ENCODE measurements at regions not wholly inside any gene's neighbourhood (a gene's known extent, or its start where the extent isn't known, plus 50 kb on each side); places are given as distances from the start of the nearest gene placed in this dataset.

DNA sequence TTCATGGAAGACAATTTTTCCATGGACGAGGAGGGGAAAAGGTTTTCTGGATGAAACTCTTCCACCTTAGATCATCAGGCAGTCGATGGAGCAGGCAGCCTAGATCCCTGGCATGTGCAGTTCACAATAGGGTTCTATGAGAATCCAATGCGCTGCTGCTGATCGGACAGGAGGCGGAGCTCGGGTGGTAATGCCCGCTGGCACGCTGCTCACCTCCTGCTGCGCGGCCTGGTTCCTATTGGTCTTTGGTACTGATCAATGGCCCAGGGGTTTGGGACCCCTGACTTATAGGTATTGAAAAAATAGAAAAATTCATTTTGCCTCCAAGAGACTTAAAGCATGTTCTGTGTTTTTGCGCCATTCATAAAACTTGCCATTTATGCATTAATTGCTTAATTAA is 793.9 kb upstream of the NR2F2 start:
- DNase-seq, result no peak

- DNase-seq, result no peak
These were observed 791.8 kb upstream of the NR2F2 start for GRCh38 chr15:95538693-95539092.

DNA sequence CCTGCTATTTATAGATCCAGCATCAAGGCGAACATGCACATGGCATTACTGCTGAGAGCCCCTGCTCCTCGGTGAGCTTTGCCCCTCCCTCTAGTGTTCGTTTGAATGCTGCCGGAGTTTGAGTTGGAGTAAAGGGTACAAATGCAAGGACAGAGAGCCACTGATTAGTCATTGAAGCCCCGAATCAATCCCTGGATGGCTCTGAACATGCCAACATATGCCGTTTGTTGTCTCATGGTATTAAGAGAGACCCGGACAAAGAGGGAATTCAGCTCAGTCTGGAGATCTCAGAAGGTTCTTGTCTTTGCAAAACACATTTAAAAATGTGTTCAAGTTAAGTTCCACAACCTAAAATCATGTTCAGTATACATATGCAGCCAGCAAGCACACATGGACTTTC is 789.2 kb upstream of the NR2F2 start:
- no peak for DNase-seq

- no peak for DNase-seq
These were observed 781.2 kb upstream of the NR2F2 start for GRCh38 chr15:95549168-95549738.

- no peak for DNase-seq
These were observed 779.8 kb upstream of the NR2F2 start for GRCh38 chr15:95550702-95551101.

DNA sequence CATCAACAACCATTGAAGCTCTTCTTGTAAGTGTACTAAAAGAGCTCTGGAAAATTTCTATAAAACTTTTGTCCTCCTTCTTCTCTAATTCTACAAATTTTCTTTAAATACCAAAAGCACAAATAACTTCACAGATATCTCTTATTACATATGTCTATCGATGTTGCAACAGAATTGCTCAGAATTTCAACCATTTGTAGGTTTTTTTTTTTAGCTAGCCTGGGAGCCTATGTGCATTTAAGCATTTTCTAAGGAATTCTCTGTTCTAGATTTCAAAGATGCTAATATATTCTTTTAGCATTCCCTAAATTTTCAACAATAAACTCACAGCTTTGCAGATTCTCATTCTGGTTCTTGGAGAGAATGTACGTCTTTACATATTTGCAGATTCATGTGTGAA is 774.3 kb upstream of the NR2F2 start:
- DNase-seq, result no peak

- no peak for DNase-seq
These were observed 773.7 kb upstream of the NR2F2 start for GRCh38 chr15:95556866-95557225.

DNA sequence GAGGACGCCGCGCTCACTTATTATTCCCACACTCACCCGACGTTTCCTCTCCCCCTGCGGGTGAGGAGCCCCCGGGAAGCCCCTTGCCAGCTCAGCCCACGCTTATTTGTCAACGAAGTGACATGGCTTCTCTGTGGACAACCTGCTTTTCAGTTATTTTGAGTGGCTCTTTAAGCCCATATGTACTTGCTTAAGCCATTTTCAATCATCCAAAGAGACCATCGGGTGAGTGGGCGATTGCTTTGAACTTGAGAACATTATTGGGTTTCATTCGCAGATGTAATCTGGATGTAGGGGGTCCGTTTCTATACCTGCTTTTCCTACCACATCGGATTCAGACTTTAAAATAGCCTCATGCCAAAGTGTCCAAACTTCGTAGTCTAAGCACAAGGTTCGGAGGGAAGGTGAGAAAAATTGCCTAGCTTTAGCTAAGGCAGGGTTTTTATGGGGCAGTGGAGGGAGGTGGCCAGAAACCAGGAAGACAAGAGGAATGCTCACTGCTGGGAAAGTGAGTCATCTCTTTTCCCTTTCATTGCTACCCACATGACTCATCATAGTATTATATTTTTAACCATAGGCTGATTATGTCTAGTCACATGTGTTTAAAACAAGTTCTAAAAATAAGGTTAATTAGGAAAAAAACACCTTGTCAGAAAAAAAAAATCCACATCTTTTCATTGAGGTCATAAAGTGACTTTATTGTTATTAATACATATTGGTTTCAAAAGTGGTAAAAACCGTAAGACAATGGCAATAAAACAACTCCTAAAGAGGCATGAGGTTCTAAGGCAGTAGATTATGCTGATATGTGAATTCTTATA is 773.1 kb upstream of the NR2F2 start:
- DNase-seq, result no peak

- DNase-seq, result no peak
These were observed 772.4 kb upstream of the NR2F2 start for GRCh38 chr15:95558131-95558530.

GRCh38 chr15:95558916-95559315 is 771.6 kb upstream of the NR2F2 start:
- no peak for DNase-seq

DNA sequence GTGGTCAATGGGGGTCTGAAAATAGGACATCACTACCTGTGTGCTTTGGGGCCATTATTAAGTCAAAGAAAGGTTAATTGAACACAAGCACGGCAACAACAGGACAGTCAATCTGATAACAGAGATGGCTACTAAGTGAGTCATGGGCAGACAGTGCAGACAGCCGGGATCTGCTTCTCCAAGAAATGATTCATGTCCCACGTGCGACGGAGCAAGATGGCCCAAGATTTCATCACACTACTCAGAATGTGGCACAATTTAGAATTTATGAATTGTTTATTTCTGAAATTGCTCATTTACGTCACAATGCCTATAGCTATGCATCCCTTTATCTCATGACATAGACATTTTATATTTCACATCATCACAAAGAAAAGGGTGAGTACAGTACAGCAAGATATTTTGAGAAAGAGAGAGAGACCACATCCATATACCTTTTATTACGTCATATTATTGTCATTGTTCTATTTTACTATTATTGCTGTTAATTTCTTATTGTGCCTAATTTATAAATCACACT is 770.6 kb upstream of the NR2F2 start:
- no peak for DNase-seq

- no peak for DNase-seq
These were observed 769.0 kb upstream of the NR2F2 start for GRCh38 chr15:95561463-95561862.

DNA sequence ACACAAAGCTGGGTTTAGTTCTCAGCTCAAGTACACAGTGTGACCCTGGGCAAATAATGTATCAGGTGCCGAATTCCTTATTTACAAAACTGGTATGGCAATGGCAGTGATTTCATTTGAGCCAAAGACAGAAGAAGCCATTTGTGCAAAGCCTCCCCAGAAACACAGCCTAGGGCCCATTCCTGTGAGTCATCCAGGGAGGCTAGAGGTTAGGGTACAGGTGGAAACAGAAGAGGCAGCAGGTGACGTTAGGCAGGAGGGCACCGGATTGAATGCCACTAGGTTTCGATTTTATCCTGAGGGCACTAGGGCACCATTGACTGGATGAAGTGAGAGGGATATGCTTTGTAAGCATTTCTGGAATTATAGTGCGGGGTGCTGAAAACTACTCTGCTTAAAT is 766.9 kb upstream of the NR2F2 start:
- no peak for DNase-seq

DNA sequence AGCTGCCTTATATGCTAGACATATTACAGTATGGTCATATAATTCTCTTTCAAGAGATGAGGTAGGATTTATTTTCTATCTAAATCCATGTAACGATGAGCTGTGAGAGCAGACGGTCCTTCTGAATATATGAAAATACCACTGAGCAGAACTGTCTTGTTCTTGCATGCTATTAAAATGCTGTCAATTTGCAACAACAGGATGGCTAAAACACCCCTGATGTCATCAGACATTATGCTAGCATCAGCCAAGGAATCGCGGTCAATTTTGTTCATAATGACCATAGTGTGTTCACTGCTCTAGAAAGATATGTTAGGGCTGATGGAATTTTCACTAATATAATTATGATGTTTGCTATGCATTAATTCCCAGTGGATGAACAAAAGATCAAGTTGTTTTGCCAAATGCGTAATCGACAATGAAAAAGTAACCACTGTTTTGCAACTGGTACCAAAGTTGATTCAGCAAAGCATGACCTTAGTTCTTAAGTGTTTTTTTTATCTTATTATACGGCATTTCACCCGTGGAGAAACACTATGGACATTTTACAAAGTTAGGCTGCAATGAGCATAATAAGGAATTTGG is 765.4 kb upstream of the NR2F2 start:
- DNase-seq, result no peak

DNA sequence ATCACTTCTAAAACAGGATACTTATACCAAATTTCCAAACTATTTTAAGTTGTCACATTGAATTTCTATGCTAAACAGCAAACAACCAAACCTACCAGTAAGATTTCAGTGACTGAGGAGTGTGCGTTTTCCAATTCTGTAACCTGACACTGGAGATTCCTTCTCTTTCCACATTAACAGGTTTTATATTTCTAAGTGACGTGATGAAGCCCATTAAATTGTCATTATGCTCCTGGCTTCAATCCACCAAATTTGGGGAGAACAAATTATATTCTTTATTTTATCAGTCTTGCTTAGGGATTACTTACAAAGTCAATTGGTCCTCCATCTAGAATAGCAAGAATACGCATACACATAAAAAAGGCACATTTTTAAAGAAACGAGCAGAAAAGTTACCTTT is 764.8 kb upstream of the NR2F2 start:
- DNase-seq, result no peak

DNA sequence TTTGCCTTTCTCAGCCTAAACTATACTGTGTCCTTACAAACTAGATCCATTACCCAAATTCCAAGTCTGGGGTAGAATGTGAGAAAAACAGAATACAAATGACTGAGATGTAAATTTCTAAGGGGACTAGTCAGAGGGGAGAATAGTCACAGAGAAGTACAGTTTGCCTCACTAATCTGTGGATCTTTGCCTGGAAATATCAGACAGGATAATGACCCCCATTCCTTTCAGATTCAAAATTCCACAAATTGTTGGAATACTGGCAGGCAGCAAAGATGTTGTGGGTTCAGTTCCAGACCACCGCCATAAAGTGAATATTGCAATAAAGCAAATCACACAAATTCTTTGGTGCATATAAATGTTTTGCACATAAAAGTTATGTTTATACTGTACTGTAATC is 762.8 kb upstream of the NR2F2 start:
- DNase-seq, result no peak

DNA sequence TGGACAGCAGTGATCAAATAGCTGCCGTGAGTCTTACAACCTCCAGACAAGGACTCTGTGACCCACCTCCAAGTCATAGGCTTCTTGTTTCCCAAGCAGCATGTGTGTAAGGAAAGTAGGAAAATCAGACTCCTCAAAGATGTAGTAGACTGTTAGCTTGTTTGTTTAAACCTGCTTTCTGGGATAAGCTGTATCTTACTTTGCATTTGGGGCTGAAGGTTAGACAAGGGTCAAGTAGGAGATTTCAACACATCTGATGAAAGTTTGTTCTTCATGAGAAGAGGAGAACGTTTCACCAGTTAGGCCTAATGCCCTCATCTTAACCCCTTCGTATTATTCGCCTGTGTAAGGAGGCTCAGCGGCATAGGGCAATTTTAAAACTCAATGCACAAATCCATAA is 756.4 kb upstream of the NR2F2 start:
- DNase-seq, result no peak

GRCh38 chr15:95577927-95578326 is 752.6 kb upstream of the NR2F2 start:
- no peak for DNase-seq

- no peak for DNase-seq
These were observed 750.4 kb upstream of the NR2F2 start for GRCh38 chr15:95580121-95580520.

GRCh38 chr15:95581595-95581994 is 748.9 kb upstream of the NR2F2 start:
- DNase-seq, result no peak

GRCh38 chr15:95584088-95584487 is 746.4 kb upstream of the NR2F2 start:
- DNase-seq, result no peak

DNA sequence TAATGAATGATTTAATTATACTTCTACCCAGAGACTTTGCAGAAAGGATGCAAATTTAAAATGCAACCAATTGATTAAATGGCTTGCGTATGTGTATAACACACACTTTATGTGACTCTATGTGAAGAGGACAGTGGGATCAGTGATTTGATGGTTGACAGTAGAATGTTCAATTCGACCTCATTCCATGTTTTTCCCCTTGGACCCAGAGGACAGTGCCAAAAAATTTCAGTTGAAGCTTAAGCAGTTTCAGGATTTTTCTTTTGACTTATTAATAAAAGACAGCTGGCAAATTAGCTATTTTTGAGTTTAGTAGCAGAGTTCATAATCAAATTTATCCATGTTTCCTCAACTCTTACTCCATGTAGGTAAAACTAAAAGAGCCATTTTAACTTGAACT is 742.4 kb upstream of the NR2F2 start:
- DNase-seq, result no peak

- DNase-seq, result no peak
These were observed 739.9 kb upstream of the NR2F2 start for GRCh38 chr15:95590533-95591044.

DNA sequence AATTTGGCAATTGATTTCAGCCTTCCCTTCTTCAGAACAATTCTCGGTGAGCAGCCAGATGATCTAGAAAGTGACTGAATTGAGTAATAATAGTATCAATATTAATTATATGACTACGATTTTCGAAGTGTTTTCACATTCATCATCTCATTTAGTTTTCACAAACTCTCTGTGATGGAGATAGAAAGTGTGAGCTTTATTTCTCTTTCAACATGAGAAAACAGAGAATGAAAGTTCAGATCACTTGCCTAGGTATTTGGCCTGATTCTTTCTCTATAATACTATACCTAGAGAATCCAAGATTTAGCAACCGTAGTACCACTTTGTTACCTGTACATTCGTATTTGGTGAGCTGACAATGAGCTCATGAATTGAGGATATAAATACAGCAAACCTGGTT is 739.2 kb upstream of the NR2F2 start:
- no peak for DNase-seq
